Neural cell (in vitro differentiated cells): ENCODE measurements at regions not wholly inside any gene's neighbourhood (a gene's known extent, or its start where the extent isn't known, plus 50 kb on each side); places are given as distances from the start of the nearest gene placed in this dataset.

Experiments
- H2AFZ ChIP-seq: fragments of 200-600, 300-800 bp; sonication (generic), shearing (Covaris generic); 2 replicates; pipeline ENCODE4 v1.6.0; 2014; ENCODE audit warnings: low read depth, mild to moderate bottlenecking, antibody characterized with exemption, low read length, moderate library complexity
- H3F3A ChIP-seq: fragments of 200-600 bp; shearing (Covaris generic); 2 replicates; pipeline ENCODE4 v1.6.1; 2016; ENCODE audit warnings: mild to moderate bottlenecking, moderate library complexity, mixed read lengths, antibody characterized with exemption, low read length; ENCODE audit not compliant: insufficient read depth, poor library complexity, severe bottlenecking
- H3K27ac ChIP-seq: fragments of 200-600, 300-800 bp; sonication (generic), shearing (Covaris generic); 2 replicates; pipeline ENCODE4 v1.5.1; 2014; ENCODE audit warnings: mild to moderate bottlenecking, low read length, moderate library complexity
- H3K27me3 ChIP-seq: fragments of 300-800, 200-600 bp; sonication (generic), shearing (Covaris generic); 2 replicates; pipeline ENCODE4 v1.6.0; 2014; ENCODE audit warnings: mild to moderate bottlenecking, low read depth, low read length, moderate library complexity; ENCODE audit not compliant: insufficient read depth
- H3K36me3 ChIP-seq: fragments of 300-800, 200-600 bp; sonication (generic), shearing (Covaris generic); 2 replicates; pipeline ENCODE4 v1.5.1; 2014; ENCODE audit warnings: mild to moderate bottlenecking, antibody characterized with exemption, low read length, moderate library complexity; ENCODE audit not compliant: insufficient read depth
- H3K4me2 ChIP-seq: fragments of 300-800, 200-600 bp; sonication (generic), shearing (Covaris generic); 2 replicates; pipeline ENCODE4 v1.6.0; 2014; ENCODE audit warnings: mild to moderate bottlenecking, low read length
- H3K4me3 ChIP-seq: fragments of 300-800, 200-600 bp; sonication (generic), shearing (Covaris generic); 2 replicates; pipeline ENCODE4 v1.5.1; 2014; ENCODE audit warnings: mild to moderate bottlenecking, low read length, moderate library complexity
- H3K79me2 ChIP-seq: fragments of 200-600 bp; shearing (Covaris generic); replicated peaks from 2 replicates; pipeline ENCODE4 v1.6.0; 2014; ENCODE audit warnings: mild to moderate bottlenecking, low read length, moderate library complexity; ENCODE audit not compliant: insufficient read depth
- H3K9ac ChIP-seq: fragments of 300-800, 200-600 bp; sonication (generic), shearing (Covaris generic); 2 replicates; pipeline ENCODE4 v1.6.1; 2016; ENCODE audit warnings: mild to moderate bottlenecking, low read length, mixed read lengths
- H3K9me2 ChIP-seq: fragments of 200-600 bp; shearing (Covaris generic); 2 replicates; pipeline ENCODE4 v1.6.1; 2016; ENCODE audit warnings: mild to moderate bottlenecking, low read length, mixed read lengths; ENCODE audit not compliant: insufficient read depth
- H3K9me3 ChIP-seq: fragments of 200-600, 300-800 bp; sonication (generic), shearing (Covaris generic); 2 replicates; pipeline ENCODE4 v1.6.1; 2016; ENCODE audit warnings: mild to moderate bottlenecking, mixed run types, low read length, moderate library complexity, mixed read lengths
- H4K20me1 ChIP-seq: fragments of 200-600 bp; shearing (Covaris generic); 2 replicates; pipeline ENCODE4 v1.6.1; 2016; ENCODE audit warnings: mild to moderate bottlenecking, mixed run types; ENCODE audit not compliant: insufficient read depth
- EP300 ChIP-seq: fragments of 450-650 bp; conservative IDR thresholded peaks from 2 replicates; pipeline ENCODE4 v1.6.1; 2014; ENCODE audit warnings: antibody characterized with exemption, mild to moderate bottlenecking, moderate library complexity; ENCODE audit not compliant: poor library complexity, severe bottlenecking
- EZH2 ChIP-seq: fragments of 200-600, 300-800 bp; shearing (Covaris generic), sonication (generic); IDR thresholded peaks from 2 replicates; pipeline ENCODE4 v1.6.1; 2014; ENCODE audit warnings: antibody characterized with exemption, low read length, borderline replicate concordance, mild to moderate bottlenecking; ENCODE audit not compliant: insufficient read depth, poor library complexity, severe bottlenecking
- MXI1 ChIP-seq: fragments of 450-650 bp; conservative IDR thresholded peaks from 2 replicates; pipeline ENCODE4 v1.6.1; 2014; ENCODE audit warnings: antibody characterized with exemption, mild to moderate bottlenecking; ENCODE audit not compliant: poor library complexity, severe bottlenecking
- POLR2AphosphoS5 ChIP-seq: IDR thresholded peaks from 2 replicates; pipeline ENCODE4 v1.6.1; 2012
- RAD21 ChIP-seq: fragments of 450-650 bp; conservative IDR thresholded peaks from 2 replicates; pipeline ENCODE4 v1.6.1; 2014; ENCODE audit warnings: antibody characterized with exemption, mild to moderate bottlenecking, moderate library complexity
- SMC3 ChIP-seq: fragments of 450-650 bp; conservative IDR thresholded peaks from 2 replicates; pipeline ENCODE4 v1.6.1; 2014; ENCODE audit warnings: antibody characterized with exemption, mild to moderate bottlenecking, moderate library complexity; ENCODE audit not compliant: poor library complexity
- TAF1 ChIP-seq: IDR thresholded peaks from 2 replicates; pipeline ENCODE4 v1.6.1; 2012; ENCODE audit warnings: low read depth
- TF ChIP-seq, protein P1 (sequence below): IDR thresholded peaks from 2 replicates; pipeline ENCODE4 v1.6.1; 2012; ENCODE audit warnings: borderline replicate concordance
- TF ChIP-seq, protein P2 (sequence below): fragments of 450-650 bp; IDR thresholded peaks from 2 replicates; pipeline ENCODE4 v1.5.1; 2014; ENCODE audit warnings: antibody characterized with exemption, mild to moderate bottlenecking, moderate library complexity; ENCODE audit not compliant: poor library complexity, severe bottlenecking

DNA sequence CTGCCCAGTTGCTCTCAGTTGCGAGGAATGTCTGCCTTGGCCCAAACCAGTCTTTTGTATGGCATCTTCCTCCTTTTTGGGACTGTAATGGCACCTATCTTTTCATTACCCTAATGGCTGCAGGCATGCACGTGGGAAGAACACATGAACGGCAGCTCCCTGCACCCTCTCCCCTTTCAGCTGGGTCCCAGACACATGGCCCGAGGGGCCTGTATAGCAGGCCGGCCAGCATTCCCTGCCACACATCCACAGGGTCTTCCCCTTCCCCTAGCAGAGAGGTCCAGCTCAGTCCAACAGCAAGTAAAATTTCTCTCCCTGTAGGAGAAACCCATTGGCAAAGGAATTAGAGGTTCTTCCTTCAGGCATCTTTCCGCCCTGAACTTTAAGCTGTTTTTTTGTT, 829.1 kb upstream of the AGA start:
- H2AFZ ChIP-seq = no peak overlapping the region
- no peaks in the 10 kb centered on the region for H3K9me2 ChIP-seq
- H4K20me1 ChIP-seq = no peaks in the 10 kb centered on the region
- H3K4me2 ChIP-seq = no peak overlapping the region
- no peak overlapping the region for H3K9ac ChIP-seq
- no peaks in the 10 kb centered on the region for H3F3A ChIP-seq
- no peak overlapping the region for H3K4me3 ChIP-seq
- TF ChIP-seq RAD21 (no peak), POLR2AphosphoS5 (no peak), MXI1 (no peak), TAF1 (no peak), EZH2 (no peak), SMC3 (no peak), EP300 (no peak)
- TF ChIP-seq, protein P1, sequence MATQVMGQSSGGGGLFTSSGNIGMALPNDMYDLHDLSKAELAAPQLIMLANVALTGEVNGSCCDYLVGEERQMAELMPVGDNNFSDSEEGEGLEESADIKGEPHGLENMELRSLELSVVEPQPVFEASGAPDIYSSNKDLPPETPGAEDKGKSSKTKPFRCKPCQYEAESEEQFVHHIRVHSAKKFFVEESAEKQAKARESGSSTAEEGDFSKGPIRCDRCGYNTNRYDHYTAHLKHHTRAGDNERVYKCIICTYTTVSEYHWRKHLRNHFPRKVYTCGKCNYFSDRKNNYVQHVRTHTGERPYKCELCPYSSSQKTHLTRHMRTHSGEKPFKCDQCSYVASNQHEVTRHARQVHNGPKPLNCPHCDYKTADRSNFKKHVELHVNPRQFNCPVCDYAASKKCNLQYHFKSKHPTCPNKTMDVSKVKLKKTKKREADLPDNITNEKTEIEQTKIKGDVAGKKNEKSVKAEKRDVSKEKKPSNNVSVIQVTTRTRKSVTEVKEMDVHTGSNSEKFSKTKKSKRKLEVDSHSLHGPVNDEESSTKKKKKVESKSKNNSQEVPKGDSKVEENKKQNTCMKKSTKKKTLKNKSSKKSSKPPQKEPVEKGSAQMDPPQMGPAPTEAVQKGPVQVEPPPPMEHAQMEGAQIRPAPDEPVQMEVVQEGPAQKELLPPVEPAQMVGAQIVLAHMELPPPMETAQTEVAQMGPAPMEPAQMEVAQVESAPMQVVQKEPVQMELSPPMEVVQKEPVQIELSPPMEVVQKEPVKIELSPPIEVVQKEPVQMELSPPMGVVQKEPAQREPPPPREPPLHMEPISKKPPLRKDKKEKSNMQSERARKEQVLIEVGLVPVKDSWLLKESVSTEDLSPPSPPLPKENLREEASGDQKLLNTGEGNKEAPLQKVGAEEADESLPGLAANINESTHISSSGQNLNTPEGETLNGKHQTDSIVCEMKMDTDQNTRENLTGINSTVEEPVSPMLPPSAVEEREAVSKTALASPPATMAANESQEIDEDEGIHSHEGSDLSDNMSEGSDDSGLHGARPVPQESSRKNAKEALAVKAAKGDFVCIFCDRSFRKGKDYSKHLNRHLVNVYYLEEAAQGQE = no peak
- TF ChIP-seq, protein P2, sequence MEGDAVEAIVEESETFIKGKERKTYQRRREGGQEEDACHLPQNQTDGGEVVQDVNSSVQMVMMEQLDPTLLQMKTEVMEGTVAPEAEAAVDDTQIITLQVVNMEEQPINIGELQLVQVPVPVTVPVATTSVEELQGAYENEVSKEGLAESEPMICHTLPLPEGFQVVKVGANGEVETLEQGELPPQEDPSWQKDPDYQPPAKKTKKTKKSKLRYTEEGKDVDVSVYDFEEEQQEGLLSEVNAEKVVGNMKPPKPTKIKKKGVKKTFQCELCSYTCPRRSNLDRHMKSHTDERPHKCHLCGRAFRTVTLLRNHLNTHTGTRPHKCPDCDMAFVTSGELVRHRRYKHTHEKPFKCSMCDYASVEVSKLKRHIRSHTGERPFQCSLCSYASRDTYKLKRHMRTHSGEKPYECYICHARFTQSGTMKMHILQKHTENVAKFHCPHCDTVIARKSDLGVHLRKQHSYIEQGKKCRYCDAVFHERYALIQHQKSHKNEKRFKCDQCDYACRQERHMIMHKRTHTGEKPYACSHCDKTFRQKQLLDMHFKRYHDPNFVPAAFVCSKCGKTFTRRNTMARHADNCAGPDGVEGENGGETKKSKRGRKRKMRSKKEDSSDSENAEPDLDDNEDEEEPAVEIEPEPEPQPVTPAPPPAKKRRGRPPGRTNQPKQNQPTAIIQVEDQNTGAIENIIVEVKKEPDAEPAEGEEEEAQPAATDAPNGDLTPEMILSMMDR = no peak
- no peaks in the 10 kb centered on the region for H3K36me3 ChIP-seq
- no peaks in the 10 kb centered on the region for H3K79me2 ChIP-seq
- H3K9me3 ChIP-seq = no peaks in the 10 kb centered on the region
- H3K27ac ChIP-seq = no peak overlapping the region
- no peaks in the 10 kb centered on the region for H3K27me3 ChIP-seq

DNA sequence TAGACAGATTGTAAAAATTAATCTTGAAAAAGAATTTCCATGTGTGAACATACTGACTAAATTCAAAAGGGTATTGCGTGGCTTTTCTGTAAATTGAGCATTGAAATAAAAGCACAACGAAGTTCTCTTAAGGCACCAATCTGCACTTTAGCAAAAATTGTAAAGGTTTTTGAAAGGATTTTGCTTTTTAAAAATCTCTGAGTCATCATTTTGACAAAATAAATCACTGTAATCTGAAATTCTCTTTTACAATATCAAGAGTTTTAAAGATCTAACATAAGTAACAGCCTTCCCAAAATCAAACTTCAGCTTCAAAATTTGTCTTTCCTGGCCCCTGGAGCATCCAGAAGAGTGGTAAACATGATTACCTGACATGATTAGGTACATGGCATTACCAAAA, 830.9 kb upstream of the AGA start:
- Histone ChIP-seq H3K9ac (no peak overlapping the region), H2AFZ (no peak overlapping the region), H3K79me2 (no peaks in the 10 kb centered on the region), H3K4me2 (no peak overlapping the region), H4K20me1 (no peaks in the 10 kb centered on the region), H3K4me3 (no peak overlapping the region), H3K9me3 (no peaks in the 10 kb centered on the region), H3K27ac (no peak overlapping the region), H3K36me3 (no peaks in the 10 kb centered on the region), H3F3A (no peaks in the 10 kb centered on the region), H3K27me3 (no peaks in the 10 kb centered on the region), H3K9me2 (no peaks in the 10 kb centered on the region)
- TF ChIP-seq SMC3 (no peak), EZH2 (no peak), RAD21 (no peak), MXI1 (no peak), EP300 (no peak), TAF1 (no peak), POLR2AphosphoS5 (no peak)
- TF ChIP-seq, protein P1 = no peak
- TF ChIP-seq, protein P2 = no peak
